Mucosa of descending colon (tissue), 3 donors: ENCODE measurements at regions not wholly inside any gene's neighbourhood (a gene's known extent, or its start where the extent isn't known, plus 50 kb on each side); places are given as distances from the start of the nearest gene placed in this dataset.

Source experiments
- ATAC-seq: fragments of 200-7000 bp; cut with Tn5 transposase; one replicate; pipeline ENCODE4 v1.9.1; 2020; ENCODE audit warnings: mild to moderate bottlenecking, moderate library complexity
- DNase-seq, 3 donors: peaks; one replicate each; pipeline ENCODE4 v3.0.0-alpha.2; 2020
- H3K36me3 ChIP-seq: fragments of 200-600 bp; one replicate; pipeline ENCODE4 v1.8.0; 2021; ENCODE audit warnings: low read depth, mild to moderate bottlenecking
- H3K4me1 ChIP-seq: fragments of 200-600 bp; one replicate; pipeline ENCODE4 v1.8.0; 2021; ENCODE audit warnings: low read depth, mild to moderate bottlenecking
- H3K4me3 ChIP-seq: fragments of 200-600 bp; one replicate; pipeline ENCODE4 v1.8.0; 2021; ENCODE audit warnings: mild to moderate bottlenecking
- H3K9me3 ChIP-seq: fragments of 200-600 bp; one replicate; pipeline ENCODE4 v1.8.0; 2021; ENCODE audit warnings: mild to moderate bottlenecking
- CTCF ChIP-seq: fragments of 200-600 bp; IDR thresholded peaks from one replicate; pipeline ENCODE4 v1.8.0; 2022; ENCODE audit warnings: antibody characterized with exemption, mild to moderate bottlenecking
- intact Hi-C, 2 donors: fragments of 100-400 bp; cut with DNase I in 1 of 2; cut with micrococcal nuclease in 1 of 2; formaldehyde crosslinking; loops; one replicate each; pipeline versions ENCODE4 v1.11.0 to v1.11.1; 2022; cut with DNase I, micrococcal nuclease
- donor health status: DM: no; HTN: no; CAD: no; lungs with moderate emphysema.
- donor health status: DM: no; HTN: no; CAD: no.
- donor health status: DM: no; HTN: yes; CAD: no.

- peaks cover 30% of the 10 kb centered on the region for H3K9me3 ChIP-seq
- TF ChIP-seq CTCF: no peak
- intact Hi-C loops: no loop called here
- ATAC-seq (no peak), DNase-seq (no peak)
- H3K36me3 ChIP-seq: no peaks in the 10 kb centered on the region
- H3K4me1 ChIP-seq: no peaks in the 10 kb centered on the region
- no peak overlapping the region for H3K4me3 ChIP-seq
Measured at GRCh38 chr5:27821681-27822080, 783.3 kb upstream of the CDH9 start.

DNA sequence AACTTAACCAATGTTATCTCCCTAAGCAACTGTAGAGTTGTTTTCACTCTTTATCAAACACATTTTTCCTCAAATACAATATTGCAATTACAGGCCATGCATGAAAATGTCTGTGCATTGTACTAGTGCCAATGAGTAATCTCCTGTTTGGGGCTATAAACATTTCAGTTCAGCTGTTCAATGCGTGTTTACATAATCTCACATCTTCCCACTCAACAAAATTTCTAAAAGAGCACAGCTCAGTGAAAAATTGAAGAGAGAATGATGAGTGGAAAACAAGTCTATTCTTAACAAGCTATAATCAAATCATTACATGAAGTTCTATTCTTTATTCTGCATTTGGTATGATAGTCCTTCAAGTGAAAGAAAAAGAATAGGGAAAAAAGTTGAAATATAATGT is 780.5 kb upstream of the CDH9 start:
- ATAC-seq: no peak
- TF ChIP-seq CTCF: no peak

GRCh38 chr5:27814983-27815382 is 776.6 kb upstream of the CDH9 start:
- ATAC-seq (no peak), DNase-seq (no peak)
- intact Hi-C loops: no loop called here

More for the DNA sequence above, 780.5 kb upstream of the CDH9 start:
- no peaks in the 10 kb centered on the region for H3K36me3 ChIP-seq
- no peaks in the 10 kb centered on the region for H3K4me1 ChIP-seq
- H3K9me3 ChIP-seq: peaks cover 36% of the 10 kb centered on the region
- DNase-seq: no peak
- no peak overlapping the region for H3K4me3 ChIP-seq
- intact Hi-C loops: no loop called here

DNA sequence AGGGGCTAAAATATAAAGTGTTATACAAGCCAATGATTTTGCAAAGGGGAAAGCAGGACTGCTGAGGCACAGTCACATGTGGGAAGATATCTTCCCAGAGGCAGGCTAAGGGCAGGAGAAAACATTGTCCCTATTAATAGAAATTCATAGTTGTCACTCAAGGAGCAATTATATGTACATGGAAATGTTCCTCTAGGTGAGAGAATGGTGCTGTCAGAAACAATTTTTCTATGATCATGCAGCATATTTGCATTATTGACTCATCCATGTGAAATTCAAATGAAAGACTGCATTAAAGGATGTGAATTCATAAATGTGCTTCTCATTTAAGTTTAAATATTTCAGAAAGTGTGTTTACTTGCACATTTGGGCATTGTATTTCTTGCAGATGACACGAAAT is 775.9 kb upstream of the CDH9 start:
- no peak for DNase-seq
- Histone ChIP-seq H3K4me3 (no peak overlapping the region), H3K36me3 (no peaks in the 10 kb centered on the region), H3K9me3 (peaks cover 35% of the 10 kb centered on the region), H3K4me1 (no peaks in the 10 kb centered on the region)
- intact Hi-C loops: no loop called here
- ATAC-seq: no peak
- TF ChIP-seq CTCF: no peak

More at GRCh38 chr5:27814983-27815382, 776.6 kb upstream of the CDH9 start:
- no peaks in the 10 kb centered on the region for H3K36me3 ChIP-seq
- TF ChIP-seq CTCF: no peak
- H3K4me3 ChIP-seq: no peak overlapping the region
- H3K9me3 ChIP-seq: peaks cover 31% of the 10 kb centered on the region
- H3K4me1 ChIP-seq: no peaks in the 10 kb centered on the region

DNA sequence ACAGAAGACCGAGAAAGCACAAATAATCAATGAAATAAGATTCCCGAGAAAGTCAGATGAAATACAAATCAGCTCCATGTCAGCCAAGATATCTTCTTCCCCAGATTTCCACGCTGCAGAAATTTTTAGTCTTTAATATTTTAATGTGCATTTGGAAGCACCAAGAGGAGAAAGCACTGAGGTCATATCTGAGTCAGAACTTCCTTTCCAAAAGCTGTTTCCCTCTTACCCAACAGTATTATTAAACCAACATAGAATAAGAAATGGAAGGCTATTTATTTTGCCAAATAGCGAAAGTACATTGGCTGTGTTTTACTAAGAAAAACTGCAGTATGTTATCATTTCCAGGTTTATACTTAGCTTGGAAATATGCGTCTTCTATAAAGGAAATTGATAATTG is 772.1 kb upstream of the CDH9 start:
- Histone ChIP-seq H3K4me1 (no peaks in the 10 kb centered on the region), H3K36me3 (no peaks in the 10 kb centered on the region), H3K4me3 (no peak overlapping the region), H3K9me3 (peaks cover 26% of the 10 kb centered on the region)
- no peak for DNase-seq
- intact Hi-C loops: no loop called here
- no peak for ATAC-seq
- TF ChIP-seq CTCF: no peak

DNA sequence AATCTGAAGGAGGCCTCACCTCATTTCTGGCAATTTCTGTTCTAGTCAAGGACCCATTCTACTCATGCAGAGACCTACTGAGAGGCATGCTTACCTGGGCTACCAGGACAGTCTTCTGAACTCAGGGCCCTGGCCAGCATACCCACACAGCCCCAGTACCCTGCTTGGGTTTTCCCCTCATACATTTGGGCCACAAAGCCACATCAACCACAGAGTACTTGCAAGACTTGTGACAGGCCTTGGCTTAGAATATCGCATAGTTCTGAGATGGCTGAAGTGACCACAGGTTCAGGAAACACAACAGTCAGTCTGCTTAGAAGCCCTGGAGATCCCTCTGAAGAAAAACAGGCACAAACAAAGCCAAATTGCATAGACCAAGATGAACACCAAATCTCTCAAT is 758.8 kb upstream of the CDH9 start:
- intact Hi-C loops: no loop called here
- TF ChIP-seq CTCF: no peak
- Histone ChIP-seq H3K4me1 (no peaks in the 10 kb centered on the region), H3K36me3 (no peaks in the 10 kb centered on the region), H3K9me3 (peaks cover 30% of the 10 kb centered on the region), H3K4me3 (no peak overlapping the region)
- no peak for DNase-seq
- ATAC-seq: no peak
